Breast epithelium (tissue), 3 donors: ENCODE measurements at regions not wholly inside any gene's neighbourhood (a gene's known extent, or its start where the extent isn't known, plus 50 kb on each side); places are given as distances from the start of the nearest gene placed in this dataset.

Source experiments
- POLR2A ChIP-seq: fragments of 450-650 bp; IDR thresholded peaks from one replicate; pipeline ENCODE4 v1.6.1; 2016; ENCODE audit warnings: antibody characterized with exemption, mild to moderate bottlenecking, moderate library complexity
- POLR2AphosphoS5 ChIP-seq, 3 donors: sonication (generic); formaldehyde crosslinking; IDR thresholded peaks; one replicate each; pipeline ENCODE4 v1.6.1; 2017; ENCODE audit warnings: antibody characterized with exemption in 3 of 3
- TF ChIP-seq, protein P1 (sequence below), 3 donors: fragments of 450-650 bp; IDR thresholded peaks; one replicate each; pipeline ENCODE4 v1.5.1; 2016 to 2017; ENCODE audit warnings: antibody characterized with exemption in 3 of 3, mild to moderate bottlenecking in 3 of 3, moderate library complexity in 3 of 3

DNA sequence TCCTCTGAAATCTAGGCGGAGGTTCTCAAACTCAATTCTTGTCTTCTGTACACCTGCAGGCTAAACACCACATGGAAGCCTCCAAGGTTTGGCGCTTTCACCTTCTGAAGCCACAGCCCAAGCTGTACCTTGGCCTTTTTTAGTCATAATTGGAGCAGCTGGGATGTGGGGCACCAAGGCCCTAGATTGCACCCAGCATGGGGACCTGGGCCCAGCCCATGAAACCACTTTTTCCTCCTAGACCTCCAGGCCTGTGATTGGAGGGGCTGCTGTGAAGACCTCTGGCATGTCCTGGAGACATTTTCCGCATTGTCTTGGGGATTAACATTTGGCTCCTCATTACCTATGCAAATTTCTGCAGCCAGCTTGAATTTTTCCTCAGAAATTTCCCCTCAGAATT is 181.0 kb downstream of the TYW3 start:
- TF ChIP-seq, protein P1, sequence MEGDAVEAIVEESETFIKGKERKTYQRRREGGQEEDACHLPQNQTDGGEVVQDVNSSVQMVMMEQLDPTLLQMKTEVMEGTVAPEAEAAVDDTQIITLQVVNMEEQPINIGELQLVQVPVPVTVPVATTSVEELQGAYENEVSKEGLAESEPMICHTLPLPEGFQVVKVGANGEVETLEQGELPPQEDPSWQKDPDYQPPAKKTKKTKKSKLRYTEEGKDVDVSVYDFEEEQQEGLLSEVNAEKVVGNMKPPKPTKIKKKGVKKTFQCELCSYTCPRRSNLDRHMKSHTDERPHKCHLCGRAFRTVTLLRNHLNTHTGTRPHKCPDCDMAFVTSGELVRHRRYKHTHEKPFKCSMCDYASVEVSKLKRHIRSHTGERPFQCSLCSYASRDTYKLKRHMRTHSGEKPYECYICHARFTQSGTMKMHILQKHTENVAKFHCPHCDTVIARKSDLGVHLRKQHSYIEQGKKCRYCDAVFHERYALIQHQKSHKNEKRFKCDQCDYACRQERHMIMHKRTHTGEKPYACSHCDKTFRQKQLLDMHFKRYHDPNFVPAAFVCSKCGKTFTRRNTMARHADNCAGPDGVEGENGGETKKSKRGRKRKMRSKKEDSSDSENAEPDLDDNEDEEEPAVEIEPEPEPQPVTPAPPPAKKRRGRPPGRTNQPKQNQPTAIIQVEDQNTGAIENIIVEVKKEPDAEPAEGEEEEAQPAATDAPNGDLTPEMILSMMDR (IDR thresholded peaks at IDR 0.05): no peak
- TF ChIP-seq POLR2A (no peak), POLR2AphosphoS5 (IDR thresholded peaks at IDR 0.05) (no peak)
